C4-2B (cell line): ENCODE measurements at regions not wholly inside any gene's neighbourhood (a gene's known extent, or its start where the extent isn't known, plus 50 kb on each side); places are given as distances from the start of the nearest gene placed in this dataset.

ENCODE experiments used
- CTCF ChIP-seq: fragments of 450-650 bp; conservative IDR thresholded peaks from 2 replicates; pipeline ENCODE4 v1.5.1; 2017; ENCODE audit warnings: mild to moderate bottlenecking
- ZFX ChIP-seq: fragments of 450-650 bp; IDR thresholded peaks from 2 replicates; pipeline ENCODE4 v1.6.1; 2017

- no peak for TF ChIP-seq CTCF
- no peak for TF ChIP-seq ZFX
Measured at GRCh38 chr7:22611758-22612079, 111.7 kb upstream of the STEAP1B start.
